GM08714 (cell line): ENCODE measurements at regions not wholly inside any gene's neighbourhood (a gene's known extent, or its start where the extent isn't known, plus 50 kb on each side); places are given as distances from the start of the nearest gene placed in this dataset.

Experiments used
- H3K4me3 ChIP-seq: fragments of 200-500 bp; sonication (Bioruptor generic); 2 replicates; pipeline ENCODE4 v1.5.1; 2014; ENCODE audit warnings: mild to moderate bottlenecking, low read length, inconsistent platforms
- ZNF274 ChIP-seq: IDR thresholded peaks from 2 replicates; pipeline ENCODE4 v1.6.1; 2012; ENCODE audit warnings: mild to moderate bottlenecking, low read depth, low read length

- TF ChIP-seq ZNF274: no peak
- no peak overlapping the region for H3K4me3 ChIP-seq
Measured at GRCh38 chr10:75304313-75304712, 68.6 kb upstream of the COMTD1 start.

DNA sequence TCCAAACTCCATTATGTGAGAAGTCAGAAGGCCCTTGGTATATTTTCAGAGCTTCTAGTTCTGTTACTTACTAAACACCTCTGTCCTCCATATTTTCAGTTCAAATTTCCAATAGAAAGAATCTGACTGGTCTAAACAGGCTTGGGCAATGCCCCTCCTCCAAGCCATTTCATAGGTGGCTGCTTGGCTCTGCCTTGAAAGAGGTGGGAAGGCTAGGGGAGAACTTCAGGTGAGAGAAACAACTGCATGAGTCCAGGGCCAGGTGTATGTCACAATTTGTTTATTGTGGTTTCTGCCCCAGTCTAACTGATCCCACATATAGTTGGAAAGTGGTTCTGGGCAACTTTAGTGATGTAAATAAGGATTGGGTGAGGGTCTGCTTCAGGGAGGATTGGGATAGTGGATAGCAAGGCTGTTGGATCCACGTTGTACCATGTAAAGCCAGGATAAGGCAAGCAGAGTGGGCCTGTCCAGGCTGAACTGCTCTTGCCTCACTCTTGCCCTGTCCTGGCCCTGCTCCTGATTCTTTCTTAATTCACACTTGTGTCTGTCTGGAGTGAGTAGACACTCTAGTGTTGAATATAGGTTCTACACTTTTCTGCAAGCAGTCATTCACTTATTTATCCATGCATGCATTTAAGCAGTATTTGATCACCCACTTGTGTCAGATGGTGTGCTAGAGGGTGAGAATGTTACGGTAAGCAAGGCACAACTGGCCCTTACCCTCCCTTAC is 67.5 kb upstream of the COMTD1 start:
- no peak overlapping the region for H3K4me3 ChIP-seq
- TF ChIP-seq ZNF274: no peak

GRCh38 chr10:75302029-75302428 is 66.3 kb upstream of the COMTD1 start:
- H3K4me3 ChIP-seq: no peak overlapping the region
- no peak for TF ChIP-seq ZNF274

- H3K4me3 ChIP-seq: no peak overlapping the region
- TF ChIP-seq ZNF274: no peak
Measured at GRCh38 chr10:75297021-75297599, 61.4 kb upstream of the COMTD1 start.

DNA sequence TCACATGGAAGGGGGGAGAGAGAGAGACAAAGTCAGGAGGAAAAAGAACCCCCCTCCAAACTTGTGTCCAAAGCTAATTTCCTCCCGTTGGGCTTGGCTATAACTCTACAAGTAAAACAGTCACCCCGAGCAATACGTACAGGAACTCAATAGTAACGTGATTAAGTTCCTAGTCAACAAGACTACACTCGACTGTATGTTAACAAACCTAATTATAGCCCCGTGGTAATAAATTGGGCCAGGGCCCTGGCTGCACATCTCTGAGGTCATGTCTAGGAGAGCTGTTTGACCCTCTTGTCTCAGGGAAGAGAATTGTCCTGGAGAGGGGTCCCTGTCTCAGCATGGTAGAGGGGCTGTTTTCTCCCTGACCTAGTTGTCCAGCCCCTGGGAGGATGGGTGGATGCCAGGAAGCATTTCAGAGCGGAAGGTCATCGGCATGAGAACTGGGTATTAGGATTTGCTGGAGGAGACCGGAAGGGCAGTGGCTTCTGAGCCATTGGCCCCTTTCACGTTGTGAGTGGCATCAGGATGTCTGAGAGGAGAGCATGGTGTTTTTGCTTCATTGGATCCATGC is 60.2 kb upstream of the COMTD1 start:
- TF ChIP-seq ZNF274: no peak
- no peak overlapping the region for H3K4me3 ChIP-seq

GRCh38 chr10:75294866-75295701 is 59.3 kb upstream of the COMTD1 start:
- TF ChIP-seq ZNF274: no peak
- H3K4me3 ChIP-seq: peak overlapping the region; percentile 65; the same call in 1 of the 2 replicates

DNA sequence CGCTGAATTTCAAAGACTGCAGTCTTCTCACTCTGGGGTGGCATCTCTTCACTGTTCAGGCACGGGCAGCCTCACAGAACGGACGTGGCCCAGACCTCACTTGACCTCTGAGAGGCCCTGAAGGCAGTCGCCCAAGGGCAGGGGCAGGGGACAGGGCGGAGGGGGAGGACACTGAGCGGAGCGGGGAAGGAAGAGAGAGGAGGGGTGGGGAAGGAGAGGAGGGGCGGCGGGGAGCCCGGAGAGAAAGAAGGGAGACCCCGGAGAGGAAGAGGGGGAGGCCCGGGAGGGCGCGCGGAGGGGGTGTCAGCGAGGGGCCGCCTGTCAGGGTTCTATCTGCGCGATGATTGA is 58.7 kb upstream of the COMTD1 start:
- TF ChIP-seq ZNF274: no peak
- H3K4me3 ChIP-seq: peak overlapping the region; percentile 65; the same call in 1 of the 2 replicates

- TF ChIP-seq ZNF274: no peak
- H3K4me3 ChIP-seq: no peak overlapping the region
Measured at GRCh38 chr10:75294031-75294437, 58.3 kb upstream of the COMTD1 start.

DNA sequence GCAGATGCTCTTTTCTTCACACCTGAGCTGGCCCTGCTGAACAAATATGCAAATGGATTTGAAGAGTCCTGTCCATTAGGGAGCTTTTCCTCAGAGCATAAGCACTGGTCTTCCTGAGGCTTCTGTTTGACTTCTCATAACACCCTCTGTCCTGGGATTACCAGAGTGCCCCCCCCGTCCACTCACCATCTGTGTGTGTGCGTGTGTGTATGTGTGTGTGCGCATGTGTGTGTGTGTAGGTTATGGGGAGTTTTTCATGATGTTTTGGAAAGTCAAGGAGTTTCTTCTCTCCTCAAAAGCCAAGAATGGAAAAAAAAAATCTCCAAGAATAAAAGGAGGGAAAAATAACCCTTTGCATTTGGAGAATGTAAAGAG is 57.7 kb upstream of the COMTD1 start:
- no peak overlapping the region for H3K4me3 ChIP-seq
- no peak for TF ChIP-seq ZNF274

GRCh38 chr10:75292794-75293445 is 57.2 kb upstream of the COMTD1 start:
- no peak overlapping the region for H3K4me3 ChIP-seq
- TF ChIP-seq ZNF274: no peak

DNA sequence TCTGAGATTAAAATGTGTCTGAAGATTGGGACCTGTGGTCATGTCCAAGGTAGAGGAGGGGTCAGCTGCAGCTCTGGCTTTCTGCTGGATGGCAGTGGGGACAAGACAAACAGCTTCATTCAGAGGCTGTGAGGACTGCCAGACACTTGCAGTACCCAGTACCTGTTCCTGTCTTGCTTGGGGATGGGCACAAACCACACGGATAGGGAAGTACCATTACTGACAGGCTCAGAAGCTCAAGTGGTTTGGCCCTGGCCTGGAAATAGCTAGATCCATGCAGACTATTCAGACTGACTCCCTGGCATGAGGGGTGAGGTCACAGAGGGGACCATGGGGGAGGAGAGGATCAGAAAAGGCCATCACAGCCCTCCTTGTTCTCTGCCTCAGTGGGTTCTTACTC is 56.0 kb upstream of the COMTD1 start:
- no peak overlapping the region for H3K4me3 ChIP-seq
- no peak for TF ChIP-seq ZNF274

GRCh38 chr10:75288140-75288711 is 52.5 kb upstream of the COMTD1 start:
- no peak overlapping the region for H3K4me3 ChIP-seq
- no peak for TF ChIP-seq ZNF274

DNA sequence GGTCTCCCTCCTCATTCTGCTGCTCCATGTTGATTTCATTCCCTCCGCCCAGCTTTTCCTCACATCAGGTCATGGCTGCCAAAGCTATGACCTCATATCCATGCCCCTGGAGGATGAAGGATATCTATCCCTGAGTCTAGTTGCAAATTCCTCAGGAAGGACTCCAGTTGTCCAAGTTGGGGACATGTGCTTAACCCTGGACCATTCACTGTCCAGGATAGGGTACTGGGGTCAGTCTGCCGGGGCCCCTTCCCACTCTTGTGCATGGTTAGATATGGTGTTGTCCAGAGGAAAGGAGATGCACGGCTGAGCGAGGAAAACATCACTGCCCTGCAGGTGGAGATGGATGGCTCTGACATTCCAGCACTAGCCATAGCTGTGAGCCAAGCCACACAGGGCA is 51.9 kb upstream of the COMTD1 start:
- H3K4me3 ChIP-seq: no peak overlapping the region
- no peak for TF ChIP-seq ZNF274

DNA sequence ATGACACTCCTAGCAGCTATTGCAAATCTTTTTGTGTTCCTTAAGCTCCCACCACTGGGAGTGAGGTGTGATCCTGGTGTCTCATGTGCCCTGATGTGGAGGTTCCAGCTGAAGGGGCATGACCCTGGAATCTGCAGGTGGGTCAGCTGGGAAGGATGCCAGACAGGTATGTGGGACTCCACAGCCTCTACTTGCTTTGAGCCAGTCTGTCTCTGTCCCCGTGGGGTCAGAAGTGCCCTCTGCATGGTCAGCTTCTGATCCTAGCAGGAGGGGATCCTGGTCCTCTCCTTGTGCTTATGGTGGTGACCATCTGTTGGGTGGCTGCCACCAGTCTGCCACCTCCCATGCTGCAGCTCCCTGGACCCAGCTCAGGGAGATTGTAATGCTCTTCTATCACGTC is 51.1 kb upstream of the COMTD1 start:
- TF ChIP-seq ZNF274: no peak

More for the DNA sequence above, 51.1 kb upstream of the COMTD1 start:
- no peak overlapping the region for H3K4me3 ChIP-seq
